ENCODE measurements at regions not wholly inside any gene's neighbourhood (a gene's known extent, or its start where the extent isn't known, plus 50 kb on each side); places are given as distances from the start of the nearest gene placed in this dataset.
"Not testable (repeated sequence)": the region's sequence is repeated elsewhere in the genome, so short reads cannot be mapped to it uniquely, and the experiment has no call there.

GRCh38 chr17:72454342-72454741, 333.5 kb downstream of the SOX9 start:
- no peaks in the 10 kb centered on the region for H3K27me3 Mint-ChIP-seq
- no peak overlapping the region for H3K4me3 Mint-ChIP-seq
- H3K27ac Mint-ChIP-seq: no peak overlapping the region
- peaks cover 4% of the 10 kb centered on the region for H3K9me3 Mint-ChIP-seq (ENCODE audit: low read depth)
- H3K4me1 Mint-ChIP-seq (ENCODE audit: low read depth): no peaks in the 10 kb centered on the region
- H3K36me3 Mint-ChIP-seq: no peaks in the 10 kb centered on the region

GRCh38 chr17:72455562-72455961, 334.7 kb downstream of the SOX9 start:
- Mint-ChIP-seq H3K36me3 (no peaks in the 10 kb centered on the region), H3K9me3 (ENCODE audit: low read depth) (peaks cover 4% of the 10 kb centered on the region)

GRCh38 chr17:72456075-72456474, 335.3 kb downstream of the SOX9 start:
- Mint-ChIP-seq H3K27ac (no peak overlapping the region), H3K36me3 (no peaks in the 10 kb centered on the region), H3K9me3 (ENCODE audit: low read depth) (peaks cover 4% of the 10 kb centered on the region), H3K27me3 (no peaks in the 10 kb centered on the region), H3K4me3 (no peak overlapping the region), H3K4me1 (ENCODE audit: low read depth) (no peaks in the 10 kb centered on the region)

More at GRCh38 chr17:72455562-72455961, 334.7 kb downstream of the SOX9 start:
- Mint-ChIP-seq H3K4me3 (no peak overlapping the region), H3K27ac (no peak overlapping the region), H3K4me1 (ENCODE audit: low read depth) (no peaks in the 10 kb centered on the region), H3K27me3 (no peaks in the 10 kb centered on the region)

DNA sequence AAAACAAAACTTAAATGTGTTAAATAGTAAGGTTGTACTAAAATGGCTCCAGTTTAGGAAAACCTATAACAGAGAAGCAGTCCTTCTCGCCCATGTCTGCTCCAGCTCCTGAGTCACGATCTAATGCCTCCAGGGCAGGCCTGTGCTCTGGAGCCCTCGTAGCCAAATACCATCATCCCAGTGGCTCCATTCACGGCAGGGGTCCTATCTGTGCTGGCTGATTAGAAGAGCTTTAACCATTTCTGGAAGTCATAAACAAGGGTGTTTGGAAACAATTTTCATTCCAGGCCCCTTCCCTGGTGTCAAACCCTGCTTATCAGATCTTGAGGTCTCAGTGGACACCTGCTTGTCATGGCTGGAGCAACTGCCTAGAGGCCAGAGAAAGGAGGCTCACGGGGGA, 336.9 kb downstream of the SOX9 start:
- H3K27me3 Mint-ChIP-seq: no peaks in the 10 kb centered on the region
- H3K4me3 Mint-ChIP-seq: no peak overlapping the region
- no peaks in the 10 kb centered on the region for H3K4me1 Mint-ChIP-seq (ENCODE audit: low read depth)
- peaks cover 4% of the 10 kb centered on the region for H3K9me3 Mint-ChIP-seq (ENCODE audit: low read depth)
- no peak overlapping the region for H3K27ac Mint-ChIP-seq
- H3K36me3 Mint-ChIP-seq: no peaks in the 10 kb centered on the region

- no peaks in the 10 kb centered on the region for H3K27me3 Mint-ChIP-seq
- H3K9me3 Mint-ChIP-seq (ENCODE audit: low read depth): peaks cover 4% of the 10 kb centered on the region
- H3K4me1 Mint-ChIP-seq (ENCODE audit: low read depth): no peaks in the 10 kb centered on the region
- no peak overlapping the region for H3K4me3 Mint-ChIP-seq
- H3K27ac Mint-ChIP-seq: no peak overlapping the region
- no peaks in the 10 kb centered on the region for H3K36me3 Mint-ChIP-seq
Measured at GRCh38 chr17:72458301-72458700, 337.5 kb downstream of the SOX9 start.

DNA sequence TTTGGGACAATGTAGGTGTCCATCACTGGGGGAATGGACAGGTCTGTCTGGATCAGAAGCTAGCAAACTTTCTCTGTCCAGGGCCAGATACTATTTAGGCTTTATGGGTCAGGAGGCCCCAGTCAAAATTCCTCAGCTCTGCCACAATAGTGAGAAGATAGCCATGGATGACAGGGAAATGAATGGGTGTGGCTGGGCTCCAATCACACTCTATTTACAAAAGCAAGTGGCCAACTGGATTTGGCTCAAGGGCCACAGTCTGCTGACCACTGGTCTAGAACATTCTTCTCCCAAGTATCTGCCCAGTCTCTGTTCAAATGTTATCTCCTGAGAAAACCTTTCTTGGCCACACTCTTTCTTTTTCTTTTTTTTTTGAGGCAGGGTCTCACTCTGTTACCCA, 339.9 kb downstream of the SOX9 start:
- no peak overlapping the region for H3K4me3 Mint-ChIP-seq
- H3K4me1 Mint-ChIP-seq (ENCODE audit: low read depth): no peaks in the 10 kb centered on the region
- H3K27ac Mint-ChIP-seq: no peak overlapping the region
- H3K9me3 Mint-ChIP-seq (ENCODE audit: low read depth): no peaks in the 10 kb centered on the region
- H3K36me3 Mint-ChIP-seq: no peaks in the 10 kb centered on the region
- H3K27me3 Mint-ChIP-seq: no peaks in the 10 kb centered on the region

- no peaks in the 10 kb centered on the region for H3K27me3 Mint-ChIP-seq
- no peaks in the 10 kb centered on the region for H3K36me3 Mint-ChIP-seq
- H3K9me3 Mint-ChIP-seq (ENCODE audit: low read depth): no peaks in the 10 kb centered on the region
- no peaks in the 10 kb centered on the region for H3K4me1 Mint-ChIP-seq (ENCODE audit: low read depth)
- no peak overlapping the region for H3K27ac Mint-ChIP-seq
- H3K4me3 Mint-ChIP-seq: no peak overlapping the region
Measured at GRCh38 chr17:72461757-72462156, 340.9 kb downstream of the SOX9 start.

- Mint-ChIP-seq H3K27ac (no peak overlapping the region), H3K4me1 (ENCODE audit: low read depth) (no peaks in the 10 kb centered on the region), H3K36me3 (no peaks in the 10 kb centered on the region), H3K4me3 (no peak overlapping the region), H3K9me3 (ENCODE audit: low read depth) (no peaks in the 10 kb centered on the region), H3K27me3 (no peaks in the 10 kb centered on the region)
Measured at GRCh38 chr17:72462407-72462806, 341.6 kb downstream of the SOX9 start.

- H3K4me1 Mint-ChIP-seq (ENCODE audit: low read depth): no peaks in the 10 kb centered on the region
- no peak overlapping the region for H3K27ac Mint-ChIP-seq
- no peaks in the 10 kb centered on the region for H3K36me3 Mint-ChIP-seq
Measured at GRCh38 chr17:72462814-72463213, 342.0 kb downstream of the SOX9 start.

GRCh38 chr17:72463287-72464102, 342.7 kb downstream of the SOX9 start:
- H3K27me3 Mint-ChIP-seq: no peaks in the 10 kb centered on the region
- no peaks in the 10 kb centered on the region for H3K9me3 Mint-ChIP-seq (ENCODE audit: low read depth)
- no peaks in the 10 kb centered on the region for H3K36me3 Mint-ChIP-seq

More at GRCh38 chr17:72462814-72463213, 342.0 kb downstream of the SOX9 start:
- Mint-ChIP-seq H3K4me3 (no peak overlapping the region), H3K27me3 (no peaks in the 10 kb centered on the region), H3K9me3 (ENCODE audit: low read depth) (no peaks in the 10 kb centered on the region)

GRCh38 chr17:72464221-72464620, 343.4 kb downstream of the SOX9 start:
- not testable (repeated sequence) for H3K4me3 Mint-ChIP-seq; H3K4me1 Mint-ChIP-seq (ENCODE audit: low read depth); H3K36me3 Mint-ChIP-seq; H3K27me3 Mint-ChIP-seq; H3K27ac Mint-ChIP-seq; H3K9me3 Mint-ChIP-seq (ENCODE audit: low read depth)

More at GRCh38 chr17:72463287-72464102, 342.7 kb downstream of the SOX9 start:
- Mint-ChIP-seq H3K27ac (no peak overlapping the region), H3K4me1 (ENCODE audit: low read depth) (no peaks in the 10 kb centered on the region), H3K4me3 (no peak overlapping the region)

GRCh38 chr17:72465191-72466024, 344.6 kb downstream of the SOX9 start:
- Mint-ChIP-seq H3K4me3 (no peak overlapping the region), H3K4me1 (ENCODE audit: low read depth) (no peaks in the 10 kb centered on the region), H3K9me3 (ENCODE audit: low read depth) (no peaks in the 10 kb centered on the region), H3K27ac (no peak overlapping the region), H3K36me3 (no peaks in the 10 kb centered on the region), H3K27me3 (no peaks in the 10 kb centered on the region)

DNA sequence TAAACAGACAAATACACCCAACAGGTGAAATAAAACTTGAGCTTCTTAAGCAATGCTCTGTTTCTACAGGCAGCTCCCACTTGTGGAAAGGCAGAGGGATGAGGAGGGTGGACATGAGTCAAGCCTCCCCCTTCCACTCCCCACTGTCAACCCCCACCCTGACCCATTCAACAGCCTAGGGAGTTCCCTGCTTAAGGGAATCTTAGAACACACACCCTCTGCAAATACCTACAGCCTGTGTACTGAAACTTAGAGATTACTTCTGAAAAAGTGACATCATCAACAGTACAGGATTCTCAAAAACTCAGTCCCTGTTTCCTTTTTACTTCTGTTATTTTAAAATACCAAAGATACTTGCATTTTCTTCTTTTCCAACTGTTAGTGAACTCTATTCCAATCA, 345.4 kb downstream of the SOX9 start:
- Mint-ChIP-seq H3K27ac (no peak overlapping the region), H3K27me3 (no peaks in the 10 kb centered on the region), H3K9me3 (ENCODE audit: low read depth) (no peaks in the 10 kb centered on the region), H3K4me3 (no peak overlapping the region), H3K36me3 (no peaks in the 10 kb centered on the region), H3K4me1 (ENCODE audit: low read depth) (no peaks in the 10 kb centered on the region)

- no peaks in the 10 kb centered on the region for H3K36me3 Mint-ChIP-seq
- H3K27ac Mint-ChIP-seq: no peak overlapping the region
- no peaks in the 10 kb centered on the region for H3K27me3 Mint-ChIP-seq
Measured at GRCh38 chr17:72466606-72467005, 345.8 kb downstream of the SOX9 start.

DNA sequence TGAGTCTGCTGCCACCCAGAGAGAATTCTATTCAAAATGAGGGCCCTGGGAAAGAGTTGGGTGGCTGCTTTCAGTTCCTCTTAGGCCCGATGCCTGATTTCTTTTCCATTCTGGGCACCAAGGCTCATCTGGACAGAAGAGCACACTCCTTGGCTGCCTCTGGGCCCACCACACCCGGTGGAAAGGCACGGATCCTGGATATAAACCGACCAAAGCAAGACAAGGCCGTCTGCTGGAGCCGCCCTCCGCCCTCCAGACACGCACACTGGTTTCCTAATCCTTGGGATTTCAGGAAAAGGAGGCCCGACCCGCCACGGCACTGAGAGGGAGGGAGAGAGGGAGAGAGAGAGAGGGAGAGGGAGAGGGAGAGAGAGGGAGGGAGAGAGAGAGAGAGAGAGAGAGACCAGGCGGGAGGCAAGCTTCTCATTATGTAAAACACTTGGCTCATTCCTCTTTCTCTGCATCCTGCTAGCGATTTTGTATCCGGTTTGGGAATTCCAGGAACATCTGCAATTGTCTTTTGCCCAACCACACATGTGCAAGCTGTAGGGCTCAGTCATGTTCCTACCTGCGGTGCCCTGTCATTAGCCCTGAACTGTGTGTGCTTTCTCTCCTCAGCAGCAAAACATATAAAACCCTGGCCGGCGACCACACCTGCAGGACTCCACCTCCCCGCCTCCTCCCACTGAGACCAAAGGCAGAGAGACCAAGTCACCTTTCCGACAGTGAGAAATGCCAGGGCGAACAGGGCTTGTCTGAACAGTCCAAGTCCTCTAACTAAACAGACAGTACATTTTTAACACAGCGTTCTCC, 347.2 kb downstream of the SOX9 start:
- Mint-ChIP-seq H3K4me1 (ENCODE audit: low read depth) (no peaks in the 10 kb centered on the region), H3K4me3 (no peak overlapping the region), H3K27ac (no peak overlapping the region), H3K27me3 (no peaks in the 10 kb centered on the region), H3K36me3 (no peaks in the 10 kb centered on the region), H3K9me3 (ENCODE audit: low read depth) (no peaks in the 10 kb centered on the region)

More at GRCh38 chr17:72466606-72467005, 345.8 kb downstream of the SOX9 start:
- Mint-ChIP-seq H3K9me3 (ENCODE audit: low read depth) (no peaks in the 10 kb centered on the region), H3K4me3 (no peak overlapping the region), H3K4me1 (ENCODE audit: low read depth) (no peaks in the 10 kb centered on the region)

All from activated naive CD8-positive, alpha-beta T cell (primary cell).